K562 (cell line): ENCODE measurements at regions not wholly inside any gene's neighbourhood (a gene's known extent, or its start where the extent isn't known, plus 50 kb on each side); places are given as distances from the start of the nearest gene placed in this dataset.

Experiments
- ATAC-seq: fragments of 200-7000 bp; cut with Tn5 transposase; 3 replicates; pipeline ENCODE4 v1.9.1; 2020; ENCODE audit warnings: moderate library complexity
- BruUV-seq: library from RNA; stranded (reverse); fragments of 400-500 nt; replicated peaks from 2 replicates; lab custom pipeline; 2021; lab: Mats Ljungman, UMichigan
- CTCF ChIA-PET: fragments of 300-600 bp; formaldehyde crosslinking; extraction: SDS; loops from one replicate; lab custom pipeline; 2021; ENCODE audit warnings: low intra/inter-chr PET ratio; lab: Yijun Ruan, JAX
- POLR2A ChIA-PET: fragments of 300-600, 350-650 bp; sonication (Branson Sonifier 250); formaldehyde crosslinking; extraction: SDS; loops from one replicate; lab custom pipeline; 2021; ENCODE audit warnings: antibody characterized with exemption, inconsistent platforms; lab: Yijun Ruan, JAX
- DNase-seq, 4 experiments: peaks; one replicate each; pipeline versions ENCODE4 v3.0.0 to v3.0.0-alpha.2; 2011 to 2018; ENCODE audit warnings: low spot score in 3 of 4, mixed read lengths in 3 of 4; ENCODE audit errors: extremely low read depth in 1 of 4
- FAIRE-seq: peaks from 2 replicates; lab custom pipeline; 2011; peaks lifted over from hg19 to GRCh38; lab: Jason Lieb, UNC
- H2AFZ ChIP-seq: 2 replicates; pipeline ENCODE4 v1.6.0; 2011; ENCODE audit warnings: low read depth, low read length, control low read depth, inconsistent platforms
- H3K27ac ChIP-seq: fragments of 200-600 bp; 3 replicates; pipeline ENCODE4 v1.8.0; 2011; ENCODE audit warnings: low read depth, mild to moderate bottlenecking, control low read depth, inconsistent platforms, low read length, moderate library complexity, mixed read lengths; ENCODE audit errors: extremely low read depth
- H3K27me3 ChIP-seq, 2 experiments: fragments of 300-600 bp in 1 of 2; 2 replicates in 1 of 2; 3 replicates in 1 of 2; pipeline versions ENCODE4 v1.6.0 to v1.8.0; 2011; ENCODE audit warnings: inconsistent platforms in 2 of 2, low read length in 2 of 2, mild to moderate bottlenecking in 1 of 2, mixed read lengths in 1 of 2, moderate library complexity in 1 of 2; ENCODE audit not compliant: control insufficient read depth in 2 of 2, insufficient read depth in 2 of 2
- H3K36me3 ChIP-seq: fragments of 300-600 bp; 3 replicates; pipeline ENCODE4 v1.8.0; 2011; ENCODE audit warnings: mild to moderate bottlenecking, low read length, inconsistent platforms; ENCODE audit not compliant: control insufficient read depth, insufficient read depth
- H3K4me1 ChIP-seq, 2 experiments: fragments of 200-600 bp in 1 of 2; replicated peaks in 1 of 2; 2 replicates in 1 of 2; 3 replicates in 1 of 2; pipeline versions ENCODE4 v1.5.1 to v1.8.0; 2011; ENCODE audit warnings: inconsistent platforms in 2 of 2, low read length in 2 of 2, mild to moderate bottlenecking in 1 of 2, mixed read lengths in 1 of 2, moderate library complexity in 1 of 2; ENCODE audit not compliant: control insufficient read depth in 2 of 2, insufficient read depth in 2 of 2
- H3K4me2 ChIP-seq: 2 replicates; pipeline ENCODE4 v1.6.1; 2011; ENCODE audit warnings: low read length, control low read depth, inconsistent platforms, mixed read lengths; ENCODE audit not compliant: insufficient read depth
- H3K4me3 ChIP-seq: fragments of 200-600 bp; sonication (generic), shearing (Covaris generic); 2 replicates; pipeline ENCODE4 v1.5.1; 2016; ENCODE audit warnings: control low read depth, inconsistent platforms
- H3K79me2 ChIP-seq: fragments of 200-600 bp; 3 replicates; pipeline ENCODE4 v1.8.0; 2011; ENCODE audit warnings: low read length, inconsistent platforms; ENCODE audit not compliant: control insufficient read depth, insufficient read depth
- H3K9ac ChIP-seq, 2 experiments: 2 replicates each; pipeline versions ENCODE4 v1.6.0 to v1.6.1; 2011; ENCODE audit warnings: low read depth in 2 of 2, low read length in 2 of 2, control low read depth in 1 of 2, inconsistent platforms in 1 of 2, mild to moderate bottlenecking in 1 of 2, mixed read lengths in 1 of 2; ENCODE audit not compliant: insufficient read depth in 1 of 2
- H3K9me1 ChIP-seq: one replicate; pipeline ENCODE4 v1.6.0; 2011; ENCODE audit warnings: inconsistent platforms, mild to moderate bottlenecking, low read length, moderate library complexity; ENCODE audit not compliant: control insufficient read depth, insufficient read depth
- H3K9me3 ChIP-seq: replicated peaks from 2 replicates; pipeline ENCODE4 v1.5.1; 2011; ENCODE audit warnings: low read depth, low read length, inconsistent platforms; ENCODE audit not compliant: control insufficient read depth, insufficient read depth
- H4K20me1 ChIP-seq: replicated peaks from 2 replicates; pipeline ENCODE4 v1.6.1; 2011; ENCODE audit warnings: low read length, inconsistent platforms, mixed read lengths; ENCODE audit not compliant: control insufficient read depth, insufficient read depth
- CHD1 ChIP-seq: fragments of 200-600 bp; sonication (generic); IDR thresholded peaks from one replicate; pipeline ENCODE4 v1.6.1; 2012; ENCODE audit warnings: mild to moderate bottlenecking, moderate library complexity, low read length, inconsistent platforms
- ESRRA ChIP-seq: fragments of 450-650 bp; IDR thresholded peaks from 2 replicates; pipeline ENCODE4 v1.6.1; 2014; ENCODE audit warnings: low read depth, mild to moderate bottlenecking, moderate library complexity, borderline replicate concordance
- EZH2 ChIP-seq: IDR thresholded peaks from 2 replicates; pipeline ENCODE4 v1.6.1; 2012; ENCODE audit warnings: low read depth, mild to moderate bottlenecking, inconsistent platforms, low read length, borderline replicate concordance
- SMARCC2 ChIP-seq: fragments of 450-650 bp; IDR thresholded peaks from 2 replicates; pipeline ENCODE4 v1.6.1; 2017; ENCODE audit warnings: antibody characterized with exemption, moderate library complexity, mild to moderate bottlenecking, low read depth
- TCF7 ChIP-seq: sonication (generic); IDR thresholded peaks from 2 replicates; pipeline ENCODE4 v1.6.1; 2016; ENCODE audit warnings: antibody characterized with exemption, borderline replicate concordance
- YBX1 ChIP-seq: fragments of 450-650 bp; IDR thresholded peaks from 2 replicates; pipeline ENCODE4 v1.7.1; 2016; ENCODE audit warnings: mild to moderate bottlenecking
- WGBS: fragments of 100-300 bp; shearing (Covaris generic); methylation state at CpG from one replicate; pipeline ENCODE4 v1.1.6; 2016; ENCODE audit warnings: low coverage, mixed read lengths; ENCODE audit not compliant: insufficient coverage; ENCODE audit errors: missing lambda C conversion rate; 5-methylcytosine and 5-hydroxymethylcytosine counted together
- in situ Hi-C: fragments of 300-500 bp; cut with MboI; formaldehyde crosslinking; loops from 4 replicates; pipeline ENCODE4 v1.15.0; 2018; ENCODE audit warnings: inconsistent platforms, mixed read lengths
- intact Hi-C: fragments of 100-400 bp; cut with micrococcal nuclease; formaldehyde crosslinking; loops from 2 replicates; pipeline ENCODE4 v1.14.2; 2022
- TF ChIP-seq, protein P1 (sequence below): sonication (generic); formaldehyde crosslinking; IDR thresholded peaks from 2 replicates; pipeline ENCODE4 v1.5.0; 2020; ENCODE audit warnings: missing genetic modification reagents

GRCh38 chr3:72370947-72371346, 477.3 kb downstream of the SHQ1 start:
- Histone ChIP-seq H3K9me3 (no peaks in the 10 kb centered on the region), H3K4me2 (no peak overlapping the region), H3K79me2 (no peaks in the 10 kb centered on the region), H4K20me1 (no peaks in the 10 kb centered on the region), H3K4me1 (peaks cover 0 to 4% of the 10 kb centered on the region in 2 experiments; a peak in 3 of 5 replicates), H3K4me3 (no peak overlapping the region), H2AFZ (no peak overlapping the region), H3K27ac (no peak overlapping the region), H3K9me1 (no peaks in the 10 kb centered on the region), H3K9ac (no peak overlapping the region), H3K27me3 (no peaks in the 10 kb centered on the region), H3K36me3 (peaks cover 4% of the 10 kb centered on the region; the same call in 1 of the 3 replicates)
- DNase-seq (no peak), ATAC-seq (no peak), FAIRE-seq (no peak)
- intact Hi-C loops (no loop called here), in situ Hi-C loops (no loop called here)
- BruUV-seq, result no TSS peak
- WGBS, result 70% methylated on average over 11 of the region's 11 CpGs
- ChIA-PET CTCF (no interaction called here), POLR2A (no interaction called here)
- TF ChIP-seq, protein P1, sequence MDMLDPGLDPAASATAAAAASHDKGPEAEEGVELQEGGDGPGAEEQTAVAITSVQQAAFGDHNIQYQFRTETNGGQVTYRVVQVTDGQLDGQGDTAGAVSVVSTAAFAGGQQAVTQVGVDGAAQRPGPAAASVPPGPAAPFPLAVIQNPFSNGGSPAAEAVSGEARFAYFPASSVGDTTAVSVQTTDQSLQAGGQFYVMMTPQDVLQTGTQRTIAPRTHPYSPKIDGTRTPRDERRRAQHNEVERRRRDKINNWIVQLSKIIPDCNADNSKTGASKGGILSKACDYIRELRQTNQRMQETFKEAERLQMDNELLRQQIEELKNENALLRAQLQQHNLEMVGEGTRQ, result no peak
- TF ChIP-seq ESRRA, result no peak
- no peak for TF ChIP-seq EZH2
- no peak for TF ChIP-seq SMARCC2
- TF ChIP-seq YBX1, result no peak
- no peak for TF ChIP-seq CHD1

- ATAC-seq (no peak), DNase-seq (no peak), FAIRE-seq (no peak)
- no peaks in the 10 kb centered on the region for H3K9me3 ChIP-seq
- no peaks in the 10 kb centered on the region for H3K27me3 ChIP-seq
- BruUV-seq, result no TSS peak
- no peak overlapping the region for H3K4me2 ChIP-seq
- no peak overlapping the region for H3K9ac ChIP-seq
- no peak overlapping the region for H3K27ac ChIP-seq
- POLR2A ChIA-PET, result no interaction called here
- H3K4me1 ChIP-seq, result peaks cover 0 to 4% of the 10 kb centered on the region in 2 experiments; a peak in 1 of 5 replicates
- no peaks in the 10 kb centered on the region for H4K20me1 ChIP-seq
- H3K79me2 ChIP-seq, result no peaks in the 10 kb centered on the region
- H3K4me3 ChIP-seq, result no peak overlapping the region
- WGBS, result 85% methylated on average over 6 of the region's 6 CpGs
- CTCF ChIA-PET, result no interaction called here
- intact Hi-C loops, result no loop called here
- H2AFZ ChIP-seq, result no peak overlapping the region
- no peaks in the 10 kb centered on the region for H3K9me1 ChIP-seq
- no peaks in the 10 kb centered on the region; the same call in 2 of the 3 replicates for H3K36me3 ChIP-seq
- in situ Hi-C loops, result no loop called here
- TF ChIP-seq TCF7, result no peak
Observed at GRCh38 chr3:72369681-72370080, 478.6 kb downstream of the SHQ1 start.
